NCI-H526 treated with DMSO at 0.1 percent for 48 hours (cell line): ENCODE measurements at regions not wholly inside any gene's neighbourhood (a gene's known extent, or its start where the extent isn't known, plus 50 kb on each side); places are given as distances from the start of the nearest gene placed in this dataset.

Experiments used
- DNase-seq: peaks from one replicate; lab custom pipeline; 2025; lab: John Stamatoyannopoulos, UW

DNA sequence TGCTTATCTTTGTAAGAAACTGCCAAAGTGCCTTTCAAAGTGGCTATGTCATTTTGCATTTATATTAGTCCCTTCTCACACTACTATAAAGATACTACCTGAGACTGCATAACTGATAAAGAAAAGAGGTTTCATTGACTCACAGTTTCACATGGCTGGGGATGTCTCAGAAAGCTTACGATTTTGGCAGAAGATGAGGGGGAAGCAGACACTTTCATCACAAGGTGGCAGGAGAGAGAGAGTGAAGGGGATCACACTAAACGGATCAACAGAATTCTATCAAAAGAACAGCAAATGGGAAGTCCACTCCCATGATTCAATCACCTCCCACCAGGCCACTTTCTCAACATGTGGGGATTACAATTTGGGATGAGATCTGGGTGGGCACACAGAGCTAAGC lies 1352.0 kb upstream of the B3GALT2 start:
- DNase-seq = no peak

DNA sequence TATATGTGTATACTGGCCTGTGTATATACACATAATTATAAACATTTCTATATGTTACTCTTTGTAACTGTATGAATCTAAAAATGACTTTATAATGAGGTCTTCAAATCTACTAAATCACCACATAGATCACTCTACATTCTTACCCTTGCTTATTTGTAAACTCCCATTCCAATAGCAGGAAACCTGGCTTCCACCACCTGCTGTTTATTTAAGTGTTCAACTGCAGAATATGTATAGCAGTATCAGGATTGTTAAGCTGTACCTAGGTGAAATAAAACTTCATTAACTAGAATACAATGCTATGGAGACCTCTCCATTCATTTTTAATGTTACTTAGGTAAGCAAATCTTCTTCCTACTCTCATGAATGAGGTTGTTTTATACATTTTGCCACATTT lies 1351.1 kb upstream of the B3GALT2 start:
- DNase-seq = no peak

DNA sequence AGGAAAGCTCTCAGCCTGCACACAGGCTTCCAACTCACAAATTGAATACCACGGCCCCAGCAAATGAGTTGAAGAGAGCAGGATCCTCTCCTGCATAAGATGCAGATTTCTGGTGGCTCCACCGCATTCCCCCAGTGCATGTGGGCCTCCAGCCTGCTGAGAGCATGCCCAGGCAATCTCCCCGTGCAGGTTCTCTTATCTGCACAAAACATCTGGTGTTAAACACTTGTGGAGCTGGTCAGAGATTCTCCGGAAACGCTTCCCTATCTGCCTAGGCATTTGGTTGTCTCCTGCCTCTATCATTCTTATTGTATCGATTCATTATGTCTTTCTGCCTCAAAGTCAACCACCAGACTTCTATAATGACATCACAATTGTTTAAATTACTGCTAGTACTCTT lies 1349.0 kb upstream of the B3GALT2 start:
- DNase-seq = no peak

DNA sequence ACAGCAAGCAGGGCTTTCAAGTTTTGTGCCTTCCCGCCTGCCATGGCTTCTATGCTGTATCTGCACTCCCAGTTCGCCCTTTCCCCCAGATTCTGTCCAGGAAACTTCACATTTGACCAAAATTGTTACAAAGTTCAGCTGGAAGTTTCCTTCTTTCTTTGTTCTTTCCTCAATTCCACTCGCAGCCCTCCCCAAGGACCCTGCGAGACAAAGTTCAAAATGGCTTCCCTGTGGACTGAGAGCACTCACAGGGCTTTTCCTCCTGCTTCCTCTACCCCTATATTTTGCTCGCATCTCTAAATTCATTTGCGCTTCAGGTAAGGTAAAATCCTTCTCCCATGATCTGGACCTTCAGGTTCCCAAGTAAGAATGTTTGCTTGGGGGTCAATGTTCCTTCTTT lies 1348.4 kb upstream of the B3GALT2 start:
- no peak for DNase-seq

DNA sequence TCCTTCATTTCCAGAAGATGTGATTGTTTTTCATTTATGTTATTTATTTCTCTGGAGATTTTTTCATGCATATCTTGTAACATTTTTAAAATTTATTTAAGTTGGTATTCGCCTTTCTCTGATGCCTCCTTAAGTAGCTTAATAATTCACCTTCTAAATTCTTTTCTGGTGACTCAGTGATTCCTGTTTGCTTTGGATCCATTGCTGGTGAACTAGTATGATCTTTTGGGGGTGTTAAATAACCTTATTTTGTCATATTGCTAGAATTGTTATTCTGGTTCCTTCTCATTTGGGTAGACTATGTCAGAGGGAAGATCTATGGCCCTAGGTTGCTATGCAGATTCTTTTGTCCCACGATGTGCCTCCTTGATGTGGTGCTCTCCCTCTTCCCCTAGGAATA lies 1347.2 kb upstream of the B3GALT2 start:
- no peak for DNase-seq

DNA sequence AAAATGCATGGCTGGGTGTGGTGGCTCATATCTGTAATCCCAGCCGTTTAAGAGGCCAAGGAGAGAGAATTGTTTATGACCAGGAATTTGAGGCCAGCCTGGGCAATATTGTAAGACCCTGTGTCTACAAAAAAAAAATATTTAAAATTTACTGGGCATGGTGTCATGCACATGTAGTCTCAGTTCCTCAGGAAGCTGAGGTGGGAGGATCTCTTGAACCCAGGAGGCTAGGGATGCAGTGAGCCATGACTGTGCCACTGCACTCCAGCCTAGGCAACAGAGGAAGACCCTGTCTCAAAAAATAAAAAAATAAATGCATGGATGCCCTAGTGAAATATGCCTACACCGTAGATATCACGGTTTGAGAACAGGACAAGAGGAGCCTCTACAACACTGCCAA lies 1331.2 kb upstream of the B3GALT2 start:
- DNase-seq = no peak

DNA sequence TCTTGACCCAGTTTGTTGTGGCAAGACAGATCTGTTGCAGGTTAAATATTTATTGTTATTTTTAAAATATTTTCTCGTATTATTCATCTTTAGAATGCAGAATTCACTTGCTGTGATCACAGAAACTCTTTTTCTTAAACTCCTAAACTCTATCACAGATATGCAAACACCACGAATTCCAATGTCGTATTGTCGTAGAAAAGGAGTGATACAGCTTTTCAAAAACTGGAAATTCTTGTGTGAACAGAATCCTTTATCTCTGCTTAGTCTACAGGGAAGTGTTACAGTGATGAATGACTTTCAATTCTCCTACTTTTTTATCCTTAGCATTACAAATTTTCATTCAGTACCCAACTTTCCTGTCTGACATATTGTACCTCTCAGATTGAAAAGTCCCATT lies 1329.5 kb upstream of the B3GALT2 start:
- no peak for DNase-seq

DNA sequence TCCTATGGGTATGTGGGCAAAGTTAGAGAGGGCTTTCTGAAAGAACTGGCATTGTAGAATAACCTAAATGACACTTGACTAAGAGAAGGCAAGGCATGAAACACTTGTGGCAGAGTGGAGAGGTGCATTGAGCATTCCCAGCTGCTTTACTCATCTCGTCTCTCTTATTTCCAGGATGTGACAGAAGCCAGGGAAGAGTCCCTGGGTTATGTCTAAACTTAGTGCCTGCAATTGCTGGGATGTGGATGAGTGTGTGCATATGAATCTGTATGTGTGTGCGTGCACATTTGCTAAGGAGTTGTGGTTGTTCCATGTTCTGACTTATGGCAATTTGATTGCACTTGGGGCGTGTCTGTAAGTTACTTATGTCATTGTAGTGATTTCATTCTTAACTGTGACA lies 1326.5 kb upstream of the B3GALT2 start:
- no peak for DNase-seq

DNA sequence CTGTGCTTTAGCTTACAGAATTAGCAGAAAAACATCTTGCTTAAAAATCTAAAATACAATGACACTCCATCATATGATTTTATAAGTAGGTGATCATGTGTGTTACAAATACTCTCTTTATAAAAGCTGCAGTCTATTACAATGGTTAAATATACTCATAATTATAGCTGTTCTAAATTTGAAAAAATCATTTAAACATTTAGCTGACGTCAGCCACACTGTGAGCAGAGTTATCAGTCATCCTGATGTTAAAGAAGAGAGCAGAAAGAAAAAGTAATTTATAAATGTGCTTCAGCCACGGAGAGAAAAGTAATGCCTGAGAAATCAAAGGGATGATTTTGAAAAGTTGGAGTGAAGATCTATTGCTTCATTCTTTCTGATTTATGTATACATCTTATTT lies 1325.9 kb upstream of the B3GALT2 start:
- DNase-seq = no peak

DNA sequence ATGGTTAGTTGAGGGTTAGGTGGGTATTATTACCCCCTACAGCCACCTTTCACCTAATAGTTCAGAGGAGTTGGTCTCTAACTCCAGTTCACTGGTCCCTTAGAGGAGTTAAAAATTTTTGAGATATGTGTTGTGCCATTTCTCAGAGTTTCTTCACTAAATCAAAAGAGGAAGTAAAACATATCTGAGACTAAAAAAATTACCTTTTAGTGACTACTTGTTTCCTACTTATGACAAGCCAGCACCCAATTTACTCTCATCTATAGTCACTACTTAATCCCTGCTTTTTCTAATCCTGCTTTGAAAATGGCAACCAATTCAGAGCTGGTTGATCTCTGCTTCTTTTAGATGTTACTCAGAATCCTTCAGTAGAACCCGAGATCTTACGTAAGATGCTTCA lies 1316.8 kb upstream of the B3GALT2 start:
- no peak for DNase-seq

DNA sequence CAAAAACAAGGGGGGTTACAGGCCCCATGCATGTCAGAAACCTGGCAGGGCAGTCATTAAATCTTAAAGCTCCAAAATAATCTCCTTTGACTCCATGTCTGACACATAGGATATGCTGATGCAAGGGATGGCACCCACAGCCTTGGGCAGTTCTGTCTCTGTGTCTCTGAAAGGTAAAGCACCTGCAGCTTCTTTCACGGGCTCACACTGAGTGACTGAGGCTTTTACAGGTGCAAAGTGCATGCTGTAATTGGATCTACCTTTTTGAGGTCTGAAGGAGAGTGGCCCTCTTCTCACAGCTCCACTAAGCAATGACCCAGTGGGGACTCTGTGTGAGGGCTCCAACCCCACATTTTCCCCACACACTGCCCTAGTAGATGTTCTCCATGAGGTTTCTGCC lies 1309.0 kb upstream of the B3GALT2 start:
- DNase-seq = no peak

DNA sequence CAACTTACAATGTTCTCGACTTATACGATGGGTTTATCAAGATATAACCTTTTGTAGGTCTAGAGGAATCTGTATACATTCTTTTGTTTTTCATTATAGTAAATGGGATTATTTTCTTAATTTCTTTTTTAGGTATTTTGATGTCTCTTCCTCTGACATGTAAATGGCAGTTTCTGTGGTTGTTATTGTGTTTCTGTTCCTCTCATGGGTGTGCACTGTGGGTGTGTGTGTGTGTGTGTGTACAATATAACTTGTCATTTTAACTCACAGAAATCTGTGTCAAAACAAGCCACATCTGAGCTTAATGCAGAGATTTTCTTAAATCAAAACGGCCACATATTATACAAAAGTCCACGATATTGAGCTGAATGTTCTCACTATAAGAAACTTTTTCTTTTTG lies 1300.8 kb upstream of the B3GALT2 start:
- no peak for DNase-seq

DNA sequence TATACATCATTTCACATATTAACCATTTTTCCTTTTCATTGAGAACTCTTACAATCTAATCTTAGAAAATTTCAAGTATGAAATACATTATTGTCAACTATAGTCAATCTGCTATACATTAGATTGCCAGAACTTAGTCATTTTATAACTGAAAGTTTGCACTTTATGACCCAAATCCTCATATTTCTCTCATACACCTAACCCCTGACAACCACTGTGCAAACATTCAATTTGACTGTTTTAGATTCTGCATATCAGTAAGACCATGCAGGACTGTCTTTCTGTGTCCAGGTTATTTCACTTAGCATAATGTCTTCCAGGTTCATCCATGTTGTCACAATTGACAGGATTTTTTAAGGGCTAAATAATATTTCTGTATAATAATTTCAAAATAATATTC lies 1299.0 kb upstream of the B3GALT2 start:
- DNase-seq = no peak

DNA sequence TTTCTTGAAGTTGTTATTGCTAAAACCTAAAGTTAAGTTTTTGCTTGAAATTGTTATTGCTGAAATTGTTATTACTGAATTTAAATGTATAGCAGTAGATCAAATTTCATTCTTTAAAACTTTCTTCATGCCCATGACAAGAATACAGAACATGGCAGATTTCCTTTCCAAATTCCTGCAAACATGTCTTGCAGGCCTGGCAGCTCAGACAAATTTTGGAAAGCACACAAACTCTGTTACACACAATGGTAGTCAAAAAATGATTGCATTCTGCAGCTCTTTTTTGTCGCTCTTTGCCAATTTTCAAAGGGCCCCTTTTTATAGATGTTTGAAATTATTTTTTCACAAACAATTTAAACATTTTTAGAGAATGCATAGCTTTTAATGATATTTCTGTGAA lies 1292.3 kb upstream of the B3GALT2 start:
- DNase-seq = no peak

DNA sequence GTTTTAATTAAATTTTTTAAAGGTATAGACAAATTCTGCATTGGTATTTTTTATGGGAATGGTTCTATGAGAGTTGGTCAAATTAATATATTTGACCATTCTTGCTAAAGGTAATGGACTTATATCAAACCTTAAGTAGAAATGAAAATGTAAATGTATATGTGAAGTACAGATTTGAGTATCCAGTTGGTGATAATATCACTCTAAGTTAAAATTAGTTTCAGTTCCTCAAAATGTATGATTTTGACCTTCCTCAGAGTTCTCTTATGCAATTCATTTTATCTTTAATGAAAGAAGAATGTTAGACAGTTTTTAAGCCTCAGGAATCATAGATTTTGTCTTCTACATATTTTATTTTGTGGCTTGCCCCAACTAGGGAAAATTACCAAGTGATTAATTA lies 1291.5 kb upstream of the B3GALT2 start:
- no peak for DNase-seq

DNA sequence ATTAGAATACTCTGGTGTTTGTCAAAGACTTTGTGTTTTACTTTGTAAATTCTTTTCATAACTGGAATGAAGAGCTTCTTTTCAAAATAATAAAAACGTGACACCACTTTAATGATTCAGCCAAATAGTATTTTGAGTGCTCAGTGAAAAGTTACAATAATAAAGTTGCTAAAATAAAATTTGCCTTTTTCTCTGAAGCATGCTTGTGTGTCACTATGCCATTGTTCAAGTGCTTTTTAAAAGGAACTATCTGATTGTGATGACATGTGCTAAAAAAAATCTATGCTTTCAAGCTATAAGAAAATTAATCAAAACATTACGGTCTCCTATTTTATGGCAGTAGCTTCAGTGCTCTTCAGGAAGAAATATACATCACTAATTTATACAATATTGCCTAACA lies 1290.5 kb upstream of the B3GALT2 start:
- no peak for DNase-seq

DNA sequence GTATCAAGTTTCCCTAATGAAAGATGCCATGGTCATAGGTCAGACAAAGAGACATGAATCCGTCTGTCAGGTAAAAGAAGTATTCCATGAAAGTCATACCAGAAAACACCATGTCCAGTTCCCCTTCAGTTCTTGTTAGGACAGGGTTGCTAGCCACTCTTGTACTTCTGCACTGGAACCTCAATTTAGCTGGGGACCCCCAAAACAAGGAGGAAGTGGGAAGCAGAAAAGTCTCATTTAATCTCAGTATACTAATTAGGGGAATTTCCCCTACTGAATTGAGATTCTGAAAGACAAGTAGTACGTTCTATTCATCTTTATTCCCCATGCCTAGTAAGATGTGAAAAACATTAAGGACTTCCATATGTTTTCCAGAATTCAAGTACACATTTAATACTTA lies 1289.9 kb upstream of the B3GALT2 start:
- DNase-seq = no peak

DNA sequence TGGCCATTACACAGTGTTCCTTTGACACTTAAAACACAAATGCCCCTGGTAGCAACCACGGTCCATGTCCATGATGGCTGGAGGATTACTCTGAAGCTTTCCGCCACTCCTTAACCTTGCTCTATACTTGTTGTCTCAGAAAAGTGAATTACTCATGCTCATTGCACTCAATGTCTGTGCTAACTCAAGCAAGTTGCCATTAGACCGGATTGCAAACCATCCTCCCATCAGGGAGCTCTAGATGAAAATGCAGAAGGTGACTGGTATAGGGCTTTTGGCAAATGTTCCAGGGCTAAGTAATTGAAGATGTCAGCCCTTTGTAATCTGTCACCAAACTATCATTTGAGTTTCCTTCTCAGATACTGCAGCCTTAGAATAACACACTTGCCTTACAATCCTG lies 1288.3 kb upstream of the B3GALT2 start:
- DNase-seq = no peak

DNA sequence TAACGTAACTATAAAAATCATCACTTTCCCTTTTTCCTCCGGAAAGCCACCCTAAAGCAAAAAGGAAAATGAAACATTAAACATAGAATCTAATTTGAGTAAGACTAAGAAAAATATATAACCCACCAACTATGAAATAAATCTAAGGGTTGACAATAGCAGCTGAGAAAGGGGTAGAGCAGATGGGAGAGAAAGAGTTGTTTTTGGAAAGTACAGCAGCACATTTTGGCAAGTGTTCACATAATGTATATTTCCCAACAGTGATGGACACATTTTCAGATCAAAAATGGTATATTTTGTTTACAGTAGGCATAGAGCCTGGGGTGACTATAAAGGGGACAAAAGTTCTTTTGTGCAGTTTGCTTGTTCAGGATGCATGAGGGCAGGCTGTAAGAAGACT lies 1287.4 kb upstream of the B3GALT2 start:
- DNase-seq = no peak

DNA sequence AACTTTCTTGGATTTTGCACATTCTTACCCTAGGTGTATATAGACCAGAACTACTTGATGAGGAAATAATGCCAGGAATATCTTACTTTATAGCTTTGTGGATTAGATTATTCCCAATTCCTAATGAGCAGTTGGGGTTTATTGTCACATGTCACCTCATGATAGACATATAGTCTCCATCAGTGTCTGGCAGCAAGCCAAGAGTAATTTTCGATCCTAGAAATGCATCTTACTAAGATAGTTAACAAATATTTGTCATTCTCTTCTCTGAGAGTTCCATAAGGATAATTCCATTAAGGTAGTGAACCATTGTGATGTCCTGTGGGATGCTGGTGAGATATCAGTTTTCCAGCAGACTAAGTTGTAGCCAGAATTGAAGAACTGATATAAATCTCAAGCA lies 1282.9 kb upstream of the B3GALT2 start:
- DNase-seq = no peak

DNA sequence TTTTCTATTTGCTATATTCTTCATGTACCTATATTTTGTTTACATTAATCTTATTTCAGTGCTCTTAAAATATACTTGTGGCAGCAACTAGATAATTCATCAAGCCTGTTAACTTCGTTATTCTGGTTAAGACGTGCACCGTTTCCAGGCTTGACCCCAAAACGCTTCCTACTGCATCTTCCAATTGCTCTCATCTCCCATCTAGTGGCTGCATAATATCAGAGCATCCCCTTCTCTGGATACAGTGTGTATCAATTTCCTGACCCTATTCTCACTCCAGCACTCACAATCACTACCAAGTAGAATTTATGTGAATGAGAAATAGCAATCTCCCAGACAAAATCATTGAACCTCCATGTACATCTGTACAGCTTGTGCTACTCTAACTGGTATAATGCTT lies 1280.3 kb upstream of the B3GALT2 start:
- no peak for DNase-seq

DNA sequence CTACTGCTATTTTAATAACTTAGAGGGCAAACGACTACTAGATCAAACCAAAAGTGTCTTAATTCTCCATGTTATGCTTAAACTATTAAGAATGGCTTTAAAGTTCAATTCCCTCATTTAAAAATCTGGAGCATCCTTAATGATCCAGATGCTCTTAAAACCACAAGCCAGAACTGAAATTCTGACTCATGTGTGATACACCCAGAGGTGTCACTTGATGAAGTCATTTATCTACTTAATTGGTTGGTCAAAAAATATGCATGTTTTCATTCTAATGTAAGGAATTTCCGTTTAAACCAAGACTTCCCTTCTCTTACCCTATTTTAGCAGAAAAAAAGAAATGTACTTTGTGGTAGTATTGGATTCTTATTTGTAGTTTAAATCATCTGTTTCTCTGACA lies 1261.2 kb upstream of the B3GALT2 start:
- DNase-seq = no peak

DNA sequence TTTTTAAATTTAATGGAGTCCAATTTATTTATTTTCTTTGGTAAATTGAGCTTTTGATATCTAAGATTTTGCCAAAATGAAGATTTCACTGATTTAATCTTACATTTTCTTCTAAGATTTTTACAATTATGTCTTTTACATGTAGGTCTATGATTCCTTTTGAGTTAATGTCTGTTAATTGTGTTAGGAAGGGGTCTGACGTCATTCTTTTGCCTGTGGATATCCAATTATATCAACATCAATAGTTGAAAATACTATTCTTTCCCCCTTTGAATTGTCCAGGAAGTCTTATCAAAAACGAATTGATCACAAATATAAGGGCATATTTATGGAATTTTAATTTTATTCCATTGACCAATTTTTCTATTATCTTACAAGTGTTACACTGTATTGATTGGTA lies 1258.8 kb upstream of the B3GALT2 start:
- no peak for DNase-seq

DNA sequence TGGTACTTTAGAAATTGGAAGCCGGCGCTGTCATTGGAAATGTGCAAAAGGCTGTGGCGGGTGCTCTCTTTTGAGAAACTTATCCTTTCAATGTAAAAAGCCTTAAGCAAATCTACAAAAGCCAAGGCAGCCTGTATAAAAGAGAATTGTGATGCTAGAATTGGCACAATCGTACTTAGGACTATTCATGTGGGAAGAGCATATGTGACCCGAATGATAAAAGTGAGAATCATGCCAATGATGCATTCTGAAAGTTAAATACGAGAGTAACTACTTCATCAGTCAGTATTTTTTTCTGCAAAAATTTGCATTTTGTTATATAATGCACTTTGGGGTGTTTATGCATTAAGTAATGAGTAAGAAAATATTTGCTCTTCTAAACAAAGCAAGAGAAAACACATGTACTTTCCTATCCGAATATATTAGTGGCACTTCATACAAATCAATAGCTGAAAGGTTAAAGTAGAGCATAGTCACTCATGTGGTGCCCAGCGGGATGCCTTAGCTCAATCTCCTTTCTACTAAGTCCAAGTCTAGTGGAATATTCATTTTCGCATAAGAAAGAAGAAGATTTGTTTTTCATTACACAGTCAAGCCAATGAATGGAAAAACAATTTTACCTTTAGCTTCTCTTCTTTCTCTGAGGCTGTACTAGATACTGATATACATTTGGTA lies 1256.6 kb upstream of the B3GALT2 start:
- no peak for DNase-seq

DNA sequence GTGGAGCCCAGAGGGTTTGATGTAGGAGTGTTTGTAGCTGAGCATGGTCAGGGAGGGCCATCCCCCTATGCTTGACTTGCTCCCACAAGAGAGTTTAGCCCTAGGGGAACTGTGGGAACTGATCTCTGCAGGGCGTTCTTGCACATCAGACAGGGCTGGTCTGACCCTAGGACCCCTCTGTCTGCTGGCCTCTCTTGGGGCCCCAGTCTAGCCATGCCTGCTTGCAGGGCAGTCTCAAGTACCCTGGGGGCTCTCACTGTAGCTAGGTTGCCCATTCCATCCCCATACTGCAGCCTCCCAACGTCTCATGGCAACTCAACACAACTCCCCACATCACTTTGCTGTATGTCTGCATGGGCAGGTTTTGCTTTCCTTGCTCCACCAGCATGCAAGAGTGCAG lies 1250.7 kb upstream of the B3GALT2 start:
- DNase-seq = no peak
